NOMO-1 treated with dmso at 0.1 percent for 144 hours (cell line): ENCODE measurements at regions not wholly inside any gene's neighbourhood (a gene's known extent, or its start where the extent isn't known, plus 50 kb on each side); places are given as distances from the start of the nearest gene placed in this dataset.
"Not testable (repeated sequence)": the region's sequence is repeated elsewhere in the genome, so short reads cannot be mapped to it uniquely, and the experiment has no call there.

ENCODE experiments used
- DNase-seq: peaks from one replicate; lab custom pipeline; 2025; ENCODE audit not compliant: unreplicated experiment; lab: John Stamatoyannopoulos, UW

DNA sequence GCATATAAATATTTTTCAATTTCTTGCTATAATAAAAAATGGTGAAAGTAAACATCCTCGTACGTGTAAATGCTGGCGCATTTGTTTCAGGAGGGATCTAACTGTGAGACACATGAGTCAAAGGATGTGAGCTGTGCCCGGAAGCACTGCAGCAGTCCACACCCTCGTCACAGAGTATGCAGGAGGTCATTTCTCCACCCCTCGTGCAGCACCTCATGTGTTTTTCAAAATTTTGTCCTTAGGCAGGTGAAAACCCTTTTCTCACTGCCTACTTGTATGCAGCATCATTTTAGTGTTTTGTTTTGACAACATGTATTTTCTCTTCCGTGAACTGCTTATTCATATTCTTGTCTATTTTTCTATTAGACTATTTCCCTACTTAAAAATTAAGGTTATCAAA, 162.7 kb downstream of the AVL9 start:
- no peak for DNase-seq

DNA sequence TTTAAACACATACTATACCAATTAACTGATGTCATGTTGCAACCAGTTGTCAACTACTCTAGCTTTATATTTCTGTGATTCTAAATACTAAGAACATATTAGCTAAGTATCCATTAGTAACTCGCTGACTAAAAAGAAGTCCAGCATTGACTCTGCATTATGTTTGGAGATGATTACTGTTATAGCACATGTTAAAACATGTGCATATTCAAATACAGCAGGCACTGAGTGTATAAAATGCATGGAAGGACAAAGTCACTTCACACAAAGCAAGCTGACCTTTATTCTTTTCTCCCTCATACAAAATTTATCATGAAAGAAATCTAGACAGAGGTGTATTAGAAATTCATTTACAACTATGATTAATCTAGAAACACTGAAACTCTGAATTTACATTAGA, 159.3 kb downstream of the AVL9 start:
- DNase-seq: not testable (repeated sequence)

DNA sequence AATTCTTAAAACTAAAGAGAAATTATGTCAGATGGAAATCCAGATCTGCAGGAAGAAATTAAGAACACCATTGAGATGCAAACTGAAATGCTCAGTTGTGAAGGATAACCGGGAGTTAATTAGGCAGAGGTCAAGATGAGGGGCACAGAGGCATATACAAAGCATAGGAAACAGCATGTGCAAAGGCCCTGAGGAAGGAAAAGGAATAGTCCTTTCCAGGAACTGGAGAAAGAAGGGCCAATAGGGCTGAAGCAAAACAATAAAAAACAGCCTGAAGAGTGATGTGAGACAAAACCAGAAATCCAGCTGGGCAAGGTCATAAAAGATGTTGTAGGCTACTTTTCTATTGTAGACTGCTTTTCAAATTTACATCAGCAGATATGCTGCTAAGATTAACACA, 155.1 kb downstream of the AVL9 start:
- not testable (repeated sequence) for DNase-seq

DNA sequence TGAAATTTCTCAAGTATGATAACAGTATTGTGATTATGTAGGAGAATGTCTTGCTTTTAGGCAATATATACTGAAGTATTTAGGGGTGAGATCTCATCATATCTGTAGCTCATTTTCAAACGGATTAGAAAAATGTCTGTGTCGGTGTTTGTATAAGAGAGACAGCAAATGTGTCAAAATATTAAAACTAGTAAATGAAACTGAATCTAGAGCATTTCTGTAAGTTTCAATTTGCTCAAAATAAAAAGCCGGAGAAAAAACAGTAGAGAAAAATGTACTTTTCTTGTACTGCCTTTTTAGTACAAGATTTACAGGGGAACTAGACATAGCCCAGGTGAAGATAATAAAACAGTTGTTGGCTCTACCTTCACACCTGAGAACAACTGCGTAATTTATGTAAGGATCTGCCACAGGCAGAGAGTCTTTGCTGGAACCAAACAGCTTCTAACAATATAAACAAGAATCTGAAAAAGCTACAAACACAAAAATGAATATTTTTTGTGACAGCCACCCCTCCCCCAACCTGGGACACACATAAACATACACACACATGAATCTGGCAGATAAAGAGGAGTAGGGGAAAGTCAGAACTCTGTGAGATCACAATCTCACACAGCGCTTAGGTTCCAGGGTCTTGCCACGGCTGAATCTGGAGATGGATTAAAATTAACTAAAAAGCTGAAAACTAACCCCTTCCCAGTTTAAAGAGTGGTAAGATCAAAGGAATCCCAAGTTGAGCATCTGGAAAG, 153.3 kb downstream of the AVL9 start:
- no peak for DNase-seq

DNA sequence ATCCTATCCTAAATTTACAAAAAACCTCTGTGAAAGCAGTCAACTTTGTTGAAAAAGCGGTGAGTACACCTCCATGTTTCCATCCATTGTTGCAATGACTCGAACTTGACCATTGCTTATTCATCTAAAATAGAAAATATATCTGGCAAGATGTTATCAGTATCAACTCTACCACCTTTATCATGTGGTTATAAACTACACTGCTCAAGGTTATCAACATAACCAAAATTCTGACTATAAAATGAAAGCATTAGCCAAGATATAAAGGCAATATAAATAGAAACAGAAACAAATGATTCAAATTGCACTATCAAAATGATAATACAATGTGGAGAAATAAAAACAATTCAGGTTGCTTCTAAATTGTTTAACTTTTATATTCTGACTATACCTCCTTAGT, 150.0 kb downstream of the AVL9 start:
- DNase-seq: not testable (repeated sequence)

DNA sequence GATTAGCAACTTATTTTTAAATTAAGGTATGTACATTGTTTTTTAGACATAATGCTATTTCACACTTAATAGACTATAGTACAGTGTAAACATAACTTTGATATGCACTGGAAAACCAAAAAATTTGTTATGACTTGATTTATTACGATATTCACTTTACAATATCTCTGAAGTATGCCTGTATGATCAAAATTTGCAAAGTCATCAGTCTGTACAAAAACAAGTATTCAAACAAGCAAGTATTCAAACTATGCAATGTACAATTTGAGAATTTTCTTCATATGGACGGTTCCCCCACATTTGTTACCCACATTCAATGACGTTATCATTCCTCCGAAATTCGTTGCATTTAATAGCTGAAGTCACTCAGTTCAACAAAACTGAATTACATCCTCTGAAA, 147.9 kb downstream of the AVL9 start:
- DNase-seq: no peak

DNA sequence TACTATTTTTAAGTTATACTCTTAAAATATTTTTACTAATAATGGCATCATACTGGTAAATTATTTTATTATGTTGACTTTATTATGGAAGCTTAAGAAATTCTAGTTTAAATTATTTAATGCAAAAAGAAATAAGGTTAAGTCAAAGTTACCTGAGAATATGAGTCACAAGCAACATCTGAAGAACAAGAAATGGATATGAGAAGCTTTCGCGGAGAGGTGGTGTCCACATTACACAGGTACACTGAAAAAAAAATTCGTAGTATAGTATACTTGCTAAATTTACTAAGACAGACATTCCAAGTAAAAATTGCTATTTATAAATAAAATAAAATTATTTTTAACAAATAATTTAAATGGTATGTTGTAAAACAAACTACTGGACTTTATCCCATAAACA, 143.8 kb downstream of the AVL9 start:
- no peak for DNase-seq

DNA sequence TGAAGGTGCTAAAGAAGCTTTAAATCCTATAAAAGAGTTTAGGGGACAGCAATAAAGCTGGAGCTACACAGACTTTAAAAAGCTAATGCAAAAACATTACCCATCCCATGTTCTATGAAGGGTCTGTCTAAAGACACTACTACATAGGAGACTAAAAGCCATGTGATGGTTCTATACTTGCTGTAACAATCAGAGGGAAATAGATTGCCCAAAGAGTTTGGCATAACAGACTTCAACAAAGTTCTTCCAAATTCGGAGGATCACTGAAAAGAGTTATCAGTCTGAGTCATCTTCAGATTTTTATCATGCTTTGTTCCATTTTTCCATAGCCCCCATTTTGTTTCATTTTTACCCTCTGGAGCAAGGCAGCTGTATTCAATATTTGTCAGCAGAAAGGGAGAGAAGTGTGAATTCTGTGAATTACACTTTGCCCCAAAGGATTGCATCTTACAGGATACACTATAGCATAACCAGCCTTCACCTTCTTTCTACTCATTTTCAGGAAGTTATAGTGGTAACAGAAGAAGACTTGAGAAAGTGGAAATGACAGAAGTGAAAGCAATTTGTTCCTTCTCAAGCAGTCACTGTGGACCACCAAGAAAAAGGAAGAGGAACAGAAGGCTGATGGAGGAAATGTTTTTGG, 143.3 kb downstream of the AVL9 start:
- DNase-seq: peak; percentile 53
